Keratinocyte (primary cell): ENCODE measurements at regions not wholly inside any gene's neighbourhood (a gene's known extent, or its start where the extent isn't known, plus 50 kb on each side); places are given as distances from the start of the nearest gene placed in this dataset.

Experiments used
- DNase-seq: peaks from one replicate; pipeline ENCODE4 v3.0.0-alpha.2; 2011; ENCODE audit warnings: low read depth, missing footprints, low spot score
- FAIRE-seq: peaks from 2 replicates; lab custom pipeline; 2011; peaks lifted over from hg19 to GRCh38; lab: Jason Lieb, UNC
- H2AFZ ChIP-seq: 2 replicates; pipeline ENCODE4 v1.6.0; 2012; ENCODE audit warnings: low read length, control low read depth, inconsistent platforms; ENCODE audit not compliant: control insufficient read depth
- H3K27ac ChIP-seq: 2 replicates; pipeline ENCODE4 v1.5.1; 2011; ENCODE audit warnings: low read length; ENCODE audit not compliant: control insufficient read depth, insufficient read depth
- H3K27me3 ChIP-seq: 3 replicates; pipeline ENCODE4 v1.6.0; 2011; ENCODE audit warnings: low read length; ENCODE audit not compliant: control insufficient read depth, insufficient read depth; ENCODE audit errors: extremely low read depth
- H3K36me3 ChIP-seq, 2 experiments: 2 replicates in 1 of 2; 3 replicates in 1 of 2; pipeline ENCODE4 v1.5.1; 2011; ENCODE audit warnings: low read length in 2 of 2, mild to moderate bottlenecking in 1 of 2; ENCODE audit not compliant: control insufficient read depth in 2 of 2, insufficient read depth in 2 of 2; ENCODE audit errors: extremely low read depth in 1 of 2
- H3K4me1 ChIP-seq: 3 replicates; pipeline ENCODE4 v1.5.1; 2011; ENCODE audit warnings: low read length; ENCODE audit not compliant: control insufficient read depth, insufficient read depth; ENCODE audit errors: extremely low read depth
- H3K4me2 ChIP-seq: 3 replicates; pipeline ENCODE4 v1.6.0; 2011; ENCODE audit warnings: low read depth, low read length; ENCODE audit not compliant: control insufficient read depth, insufficient read depth; ENCODE audit errors: extremely low read depth
- H3K4me3 ChIP-seq, 3 experiments: fragments of 200-600 bp in 1 of 3; sonication (generic) in 1 of 3; 2 replicates in 2 of 3; 3 replicates in 1 of 3; pipeline ENCODE4 v1.5.1; 2011 to 2016; ENCODE audit warnings: low read length in 3 of 3, mild to moderate bottlenecking in 3 of 3, control low read depth in 2 of 3, inconsistent platforms in 1 of 3, low read depth in 1 of 3, mixed read lengths in 1 of 3, mixed run types in 1 of 3, moderate library complexity in 1 of 3; ENCODE audit not compliant: control insufficient read depth in 2 of 3, insufficient read depth in 2 of 3; ENCODE audit errors: extremely low read depth in 1 of 3
- H3K79me2 ChIP-seq: 2 replicates; pipeline ENCODE4 v1.6.0; 2012; ENCODE audit warnings: low read length; ENCODE audit not compliant: control insufficient read depth, insufficient read depth
- H3K9ac ChIP-seq: 3 replicates; pipeline ENCODE4 v1.6.0; 2011; ENCODE audit warnings: low read length; ENCODE audit not compliant: control insufficient read depth, insufficient read depth; ENCODE audit errors: extremely low read depth
- H3K9me1 ChIP-seq: 3 replicates; pipeline ENCODE4 v1.6.0; 2011; ENCODE audit warnings: low read length; ENCODE audit not compliant: control insufficient read depth, insufficient read depth; ENCODE audit errors: extremely low read depth
- H3K9me3 ChIP-seq: 2 replicates; pipeline ENCODE4 v1.5.1; 2012; ENCODE audit warnings: low read depth, low read length; ENCODE audit not compliant: control insufficient read depth
- H4K20me1 ChIP-seq: 3 replicates; pipeline ENCODE4 v1.6.0; 2011; ENCODE audit warnings: low read length; ENCODE audit not compliant: control insufficient read depth, insufficient read depth; ENCODE audit errors: extremely low read depth
- CTCF ChIP-seq, 3 experiments: IDR thresholded peaks in 1 of 3; conservative IDR thresholded peaks in 1 of 3; optimal IDR thresholded peaks in 1 of 3; 2 replicates in 2 of 3; 3 replicates in 1 of 3; pipeline versions ENCODE3 to v1.5.1; 2011; ENCODE audit warnings: low read length in 3 of 3, mild to moderate bottlenecking in 3 of 3, moderate library complexity in 2 of 3, control low read depth in 1 of 3, inconsistent platforms in 1 of 3; ENCODE audit not compliant: insufficient read depth in 2 of 3; ENCODE audit errors: extremely low read depth in 1 of 3
- EZH2 ChIP-seq: IDR thresholded peaks from one replicate; pipeline ENCODE4 v1.6.1; 2012; ENCODE audit warnings: inconsistent platforms, mild to moderate bottlenecking, low read length, moderate library complexity
- dilution Hi-C: fragments of 300-500 bp; cut with MboI; formaldehyde crosslinking; loops from one replicate; pipeline ENCODE4 v1.7.0; 2020; ENCODE audit warnings: low sequenced_read_pairs; ENCODE audit not compliant: extremely low pct_ligation_motif_present

GRCh38 chr4:10962246-10962645 lies 277.7 kb upstream of the CLNK start:
- H3K9me1 ChIP-seq = no peaks in the 10 kb centered on the region
- peaks cover 3% of the 10 kb centered on the region for H3K9me3 ChIP-seq
- no peak overlapping the region for H2AFZ ChIP-seq
- TF ChIP-seq EZH2 = no peak
- TF ChIP-seq CTCF (optimal IDR thresholded peaks at IDR 0.05 in 1 of 3, IDR thresholded peaks at IDR 0.05 in 1 of 3, conservative IDR thresholded peaks at IDR 0.05 in 1 of 3; ENCODE audit: extremely low read depth in 1 of 3, insufficient read depth in 2 of 3, low read length in 3 of 3) = no peak
- H3K4me2 ChIP-seq = no peak overlapping the region
- no peaks in the 10 kb centered on the region for H4K20me1 ChIP-seq
- H3K9ac ChIP-seq = no peak overlapping the region
- no peaks in the 10 kb centered on the region for H3K4me1 ChIP-seq
- no peaks in the 10 kb centered on the region for H3K36me3 ChIP-seq
- H3K79me2 ChIP-seq = no peaks in the 10 kb centered on the region
- H3K4me3 ChIP-seq = no peak overlapping the region
- dilution Hi-C loops = no loop called here
- FAIRE-seq (no peak), DNase-seq (no peak)
- no peaks in the 10 kb centered on the region for H3K27me3 ChIP-seq
- no peak overlapping the region for H3K27ac ChIP-seq

GRCh38 chr4:10960389-10960788 lies 275.8 kb upstream of the CLNK start:
- no peak for DNase-seq

More at GRCh38 chr4:10960389-10960788, 275.8 kb upstream of the CLNK start:
- Histone ChIP-seq H2AFZ (no peak overlapping the region), H3K36me3 (no peaks in the 10 kb centered on the region), H3K9me1 (no peaks in the 10 kb centered on the region), H3K9me3 (peaks cover 3% of the 10 kb centered on the region), H3K9ac (no peak overlapping the region), H4K20me1 (no peaks in the 10 kb centered on the region), H3K79me2 (no peaks in the 10 kb centered on the region), H3K4me2 (no peak overlapping the region), H3K4me3 (no peak overlapping the region), H3K27me3 (no peaks in the 10 kb centered on the region), H3K4me1 (peaks cover under 1% of the 10 kb centered on the region), H3K27ac (no peak overlapping the region)
- FAIRE-seq = no peak
- TF ChIP-seq CTCF (optimal IDR thresholded peaks at IDR 0.05 in 1 of 3, IDR thresholded peaks at IDR 0.05 in 1 of 3, conservative IDR thresholded peaks at IDR 0.05 in 1 of 3; ENCODE audit: extremely low read depth in 1 of 3, insufficient read depth in 2 of 3, low read length in 3 of 3) = no peak
- TF ChIP-seq EZH2 = no peak
- dilution Hi-C loops = no loop called here
